IMR-90 (cell line): ENCODE measurements at regions not wholly inside any gene's neighbourhood (a gene's known extent, or its start where the extent isn't known, plus 50 kb on each side); places are given as distances from the start of the nearest gene placed in this dataset.
A peak's percentile ranks its signal among the peaks of the same experiment; 100 is the strongest.

Experiments used
- ATAC-seq: fragments of 200-7000 bp; cut with Tn5 transposase; 2 replicates; pipeline ENCODE4 v1.9.1; 2020; ENCODE audit warnings: low read depth, mild to moderate bottlenecking, moderate library complexity
- BruUV-seq: library from RNA; stranded (reverse); fragments of 400-500 nt; replicated peaks from 2 replicates; lab custom pipeline; 2021; lab: Mats Ljungman, UMichigan
- CTCF ChIA-PET: fragments of 300-600 bp; formaldehyde crosslinking; extraction: SDS; loops from one replicate; lab custom pipeline; 2021; ENCODE audit warnings: antibody characterized with exemption; lab: Yijun Ruan, JAX
- POLR2A ChIA-PET: fragments of 300-600 bp; sonication (Branson Sonifier 250); formaldehyde crosslinking; loops from one replicate; lab custom pipeline; 2022; ENCODE audit warnings: antibody characterized with exemption; ENCODE audit not compliant: unreplicated experiment; lab: Charles Lee
- DNase-seq: peaks from one replicate; pipeline ENCODE4 v3.0.0; 2013
- H2AFZ ChIP-seq: replicated peaks from 2 replicates; pipeline ENCODE3; 2013; ENCODE audit warnings: low read length, mild to moderate bottlenecking; ENCODE audit not compliant: poor library complexity
- H2AK5ac ChIP-seq: 2 replicates; pipeline ENCODE4 v1.6.1; 2013; ENCODE audit warnings: low read depth, low read length, inconsistent platforms
- H2AK9ac ChIP-seq: replicated peaks from 2 replicates; pipeline ENCODE3; 2013; ENCODE audit warnings: mild to moderate bottlenecking, low read depth, low read length, moderate library complexity; ENCODE audit not compliant: poor library complexity
- H2BK120ac ChIP-seq: 2 replicates; pipeline ENCODE4 v1.6.1; 2013; ENCODE audit warnings: low read depth, low read length, inconsistent platforms
- H2BK15ac ChIP-seq: 3 replicates; pipeline ENCODE4 v1.6.1; 2013; ENCODE audit warnings: low read depth, low read length, inconsistent platforms
- H2BK20ac ChIP-seq: 2 replicates; pipeline ENCODE4 v1.6.1; 2013; ENCODE audit warnings: low read depth, mild to moderate bottlenecking, inconsistent platforms, low read length, moderate library complexity
- H2BK5ac ChIP-seq: 2 replicates; pipeline ENCODE4 v1.6.1; 2013; ENCODE audit warnings: mild to moderate bottlenecking, low read depth, low read length, inconsistent platforms; ENCODE audit not compliant: poor library complexity, severe bottlenecking
- H3K14ac ChIP-seq: replicated peaks from 2 replicates; pipeline ENCODE4 v1.6.1; 2013; ENCODE audit warnings: low read depth, low read length, inconsistent platforms
- H3K18ac ChIP-seq: 2 replicates; pipeline ENCODE4 v1.6.1; 2013; ENCODE audit warnings: low read depth, low read length, control low read depth
- H3K23ac ChIP-seq: 2 replicates; pipeline ENCODE4 v1.6.1; 2013; ENCODE audit warnings: low read depth, low read length, inconsistent platforms
- H3K27ac ChIP-seq: 2 replicates; pipeline ENCODE4 v1.5.1; 2013; ENCODE audit warnings: mild to moderate bottlenecking, control low read depth, low read length; ENCODE audit not compliant: insufficient read depth
- H3K27me3 ChIP-seq: 2 replicates; pipeline ENCODE4 v1.6.1; 2013; ENCODE audit warnings: low read length; ENCODE audit not compliant: control insufficient read depth, insufficient read depth
- H3K36me3 ChIP-seq: 2 replicates; pipeline ENCODE4 v1.6.1; 2013; ENCODE audit warnings: low read length, mixed read lengths; ENCODE audit not compliant: control insufficient read depth, insufficient read depth
- H3K4ac ChIP-seq: 2 replicates; pipeline ENCODE4 v1.6.1; 2013; ENCODE audit warnings: low read depth, low read length, inconsistent platforms
- H3K4me1 ChIP-seq: 2 replicates; pipeline ENCODE4 v1.6.1; 2013; ENCODE audit warnings: low read length, mixed read lengths; ENCODE audit not compliant: control insufficient read depth, insufficient read depth
- H3K4me2 ChIP-seq: 2 replicates; pipeline ENCODE4 v1.6.1; 2013; ENCODE audit warnings: low read depth, mild to moderate bottlenecking, control low read depth, low read length, moderate library complexity
- H3K4me3 ChIP-seq: 2 replicates; pipeline ENCODE4 v1.5.1; 2013; ENCODE audit warnings: low read depth, mild to moderate bottlenecking, control low read depth, low read length, moderate library complexity; ENCODE audit not compliant: insufficient read depth
- H3K56ac ChIP-seq: 2 replicates; pipeline ENCODE4 v1.6.1; 2013; ENCODE audit warnings: low read length, inconsistent platforms; ENCODE audit not compliant: insufficient read depth; ENCODE audit errors: extremely low read depth
- H3K79me1 ChIP-seq, 2 experiments: 2 replicates each; pipeline ENCODE4 v1.6.1; 2013; ENCODE audit warnings: low read length in 2 of 2, inconsistent platforms in 1 of 2, low read depth in 1 of 2
- H3K9ac ChIP-seq: 2 replicates; pipeline ENCODE4 v1.6.1; 2013; ENCODE audit warnings: low read depth, low read length, control low read depth
- H3K9me1 ChIP-seq: 2 replicates; pipeline ENCODE4 v1.6.1; 2013; ENCODE audit warnings: low read length, inconsistent platforms; ENCODE audit not compliant: insufficient read depth
- H3K9me3 ChIP-seq: 2 replicates; pipeline ENCODE4 v1.6.1; 2013; ENCODE audit warnings: low read length; ENCODE audit not compliant: control insufficient read depth, insufficient read depth
- H4K20me1 ChIP-seq: 2 replicates; pipeline ENCODE4 v1.6.1; 2013; ENCODE audit warnings: low read length, inconsistent platforms; ENCODE audit not compliant: insufficient read depth
- H4K5ac ChIP-seq: 2 replicates; pipeline ENCODE4 v1.6.1; 2013; ENCODE audit warnings: mild to moderate bottlenecking, low read depth, low read length, control low read depth
- H4K8ac ChIP-seq, 2 experiments: 2 replicates each; pipeline ENCODE4 v1.6.1; 2013; ENCODE audit warnings: low read depth in 2 of 2, low read length in 2 of 2, control low read depth in 1 of 2, inconsistent platforms in 1 of 2
- H4K91ac ChIP-seq: 2 replicates; pipeline ENCODE4 v1.6.1; 2013; ENCODE audit warnings: low read depth, low read length, inconsistent platforms; ENCODE audit not compliant: insufficient read depth
- BHLHE40 ChIP-seq: fragments of 150-350 bp; IDR thresholded peaks from 2 replicates; pipeline ENCODE4 v1.6.1; 2016; ENCODE audit warnings: mild to moderate bottlenecking, low read depth, low read length
- CEBPB ChIP-seq: IDR thresholded peaks from 2 replicates; pipeline ENCODE4 v1.6.1; 2012; ENCODE audit warnings: low read depth, low read length, improper control_type of control experiment
- CHD1 ChIP-seq: IDR thresholded peaks from 2 replicates; pipeline ENCODE4 v1.6.1; 2012; ENCODE audit warnings: low read depth, low read length, improper control_type of control experiment
- FOS ChIP-seq: fragments of 150-350 bp; IDR thresholded peaks from 2 replicates; pipeline ENCODE4 v1.6.1; 2016; ENCODE audit warnings: low read depth, low read length
- MAFK ChIP-seq: IDR thresholded peaks from 2 replicates; pipeline ENCODE4 v1.6.1; 2012; ENCODE audit warnings: low read depth, low read length, improper control_type of control experiment
- MXI1 ChIP-seq: IDR thresholded peaks from 2 replicates; pipeline ENCODE4 v1.6.1; 2012; ENCODE audit warnings: low read depth, mild to moderate bottlenecking, low read length, moderate library complexity, borderline replicate concordance
- NFE2L2 ChIP-seq: fragments of 150-350 bp; IDR thresholded peaks from 2 replicates; pipeline ENCODE4 v1.6.1; 2016; ENCODE audit warnings: low read depth, mild to moderate bottlenecking, low read length
- POLR2A ChIP-seq: IDR thresholded peaks from 2 replicates; pipeline ENCODE4 v1.6.1; 2012; ENCODE audit warnings: mild to moderate bottlenecking, low read depth, low read length
- RAD21 ChIP-seq: IDR thresholded peaks from 2 replicates; pipeline ENCODE4 v1.6.1; 2012; ENCODE audit warnings: low read length, improper control_type of control experiment
- RCOR1 ChIP-seq: IDR thresholded peaks from 2 replicates; pipeline ENCODE4 v1.6.1; 2012; ENCODE audit warnings: mild to moderate bottlenecking, low read length, improper control_type of control experiment; ENCODE audit not compliant: insufficient replicate concordance
- SMC3 ChIP-seq: fragments of 150-350 bp; IDR thresholded peaks from 2 replicates; pipeline ENCODE4 v1.6.1; 2016; ENCODE audit warnings: low read depth, mild to moderate bottlenecking, antibody characterized with exemption, low read length, moderate library complexity
- WGBS, 2 experiments: methylation state at CpG; one replicate each; pipeline versions ENCODE4 v1.1.5 to v1.1.7; 2013; ENCODE audit warnings: missing lambda C conversion rate in 2 of 2; ENCODE audit not compliant: insufficient read length in 1 of 2; ENCODE audit errors: extremely low coverage in 2 of 2; 5-methylcytosine and 5-hydroxymethylcytosine counted together
- dilution Hi-C: fragments of 300-500 bp; cut with HindIII; formaldehyde crosslinking; loops from one replicate; pipeline ENCODE4 v1.14.3; 2018; ENCODE audit warnings: low sequenced_read_pairs; ENCODE audit not compliant: unreplicated experiment
- in situ Hi-C: fragments of 300-500 bp; cut with MboI; formaldehyde crosslinking; loops from 3 replicates; pipeline ENCODE4 v1.14.3; 2019; ENCODE audit warnings: low sequenced_read_pairs, inconsistent platforms, mixed read lengths
- intact Hi-C: fragments of 100-400 bp; cut with micrococcal nuclease; formaldehyde crosslinking; loops from 2 replicates; pipeline ENCODE4 v1.10.0; 2022
- TF ChIP-seq, protein P1 (sequence below): fragments of 150-350 bp; IDR thresholded peaks from 2 replicates; pipeline ENCODE4 v1.6.1; 2017; ENCODE audit warnings: mild to moderate bottlenecking, antibody characterized with exemption, low read length, low read depth
- TF ChIP-seq, protein P2 (sequence below): conservative IDR thresholded peaks from 2 replicates; pipeline ENCODE4 v1.5.1; 2012; ENCODE audit warnings: mild to moderate bottlenecking, low read depth, low read length, improper control_type of control experiment
- TF ChIP-seq, protein P3 (sequence below): fragments of 150-350 bp; IDR thresholded peaks from 2 replicates; pipeline ENCODE4 v1.6.1; 2016; ENCODE audit warnings: low read depth, mild to moderate bottlenecking, low read length, moderate library complexity, borderline replicate concordance

DNA sequence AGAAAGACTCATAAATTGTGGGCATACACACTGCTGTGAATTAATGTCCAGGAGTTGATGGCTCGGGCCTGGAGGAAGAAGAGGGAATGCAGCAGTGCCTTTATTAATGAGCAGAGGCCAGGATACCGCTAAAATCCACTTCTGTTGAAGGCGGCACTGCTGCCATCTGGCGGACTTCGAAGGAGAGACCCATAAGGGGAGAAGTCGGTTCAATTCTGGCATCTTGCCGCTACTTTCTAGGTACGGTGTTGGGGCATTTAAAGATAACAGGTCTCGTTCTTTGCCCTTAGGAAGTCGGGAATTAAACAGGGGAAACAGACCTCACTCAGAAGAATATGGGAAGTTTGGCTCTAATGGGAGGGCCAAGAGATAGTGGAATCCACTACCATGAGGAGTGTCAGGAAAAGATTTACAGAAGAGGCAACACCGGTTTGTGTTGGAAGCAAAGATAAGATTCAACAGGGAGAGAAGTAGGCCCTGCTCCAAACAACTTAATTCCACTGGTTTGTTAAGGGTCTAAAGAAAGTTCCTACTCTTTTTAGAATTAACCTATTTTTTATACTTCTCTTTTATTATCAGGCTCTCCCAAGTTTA lies 133.6 kb upstream of the GIMD1 start:
- Histone ChIP-seq H4K91ac (no peak overlapping the region), H3K27me3 (peaks cover 3% of the 10 kb centered on the region; the same call in 1 of the 2 replicates), H3K4me2 (no peak overlapping the region), H2AK9ac (no peak overlapping the region), H3K4me3 (no peak overlapping the region), H3K79me1 (no peaks in the 10 kb centered on the region), H3K23ac (no peak overlapping the region), H3K56ac (no peak overlapping the region), H3K9me3 (no peaks in the 10 kb centered on the region), H2BK120ac (no peak overlapping the region), H3K4ac (no peak overlapping the region), H2BK20ac (no peak overlapping the region), H3K9ac (no peak overlapping the region), H4K5ac (no peak overlapping the region), H3K36me3 (no peaks in the 10 kb centered on the region), H3K18ac (no peak overlapping the region), H2AFZ (no peak overlapping the region), H2AK5ac (no peak overlapping the region), H2BK15ac (no peak overlapping the region), H4K8ac (no peak overlapping the region), H2BK5ac (no peak overlapping the region), H3K9me1 (no peaks in the 10 kb centered on the region), H3K27ac (no peak overlapping the region), H3K14ac (no peak overlapping the region), H3K4me1 (no peaks in the 10 kb centered on the region), H4K20me1 (no peaks in the 10 kb centered on the region)
- in situ Hi-C loops = loop anchor here (5.0 kb wide), 1 partner anchor 130 kb away; no protein-coding TSS in a partner anchor
- peak; percentile 55 for DNase-seq
- peak; percentile 92 for ATAC-seq
- BruUV-seq = no TSS peak
- TF ChIP-seq, protein P1, sequence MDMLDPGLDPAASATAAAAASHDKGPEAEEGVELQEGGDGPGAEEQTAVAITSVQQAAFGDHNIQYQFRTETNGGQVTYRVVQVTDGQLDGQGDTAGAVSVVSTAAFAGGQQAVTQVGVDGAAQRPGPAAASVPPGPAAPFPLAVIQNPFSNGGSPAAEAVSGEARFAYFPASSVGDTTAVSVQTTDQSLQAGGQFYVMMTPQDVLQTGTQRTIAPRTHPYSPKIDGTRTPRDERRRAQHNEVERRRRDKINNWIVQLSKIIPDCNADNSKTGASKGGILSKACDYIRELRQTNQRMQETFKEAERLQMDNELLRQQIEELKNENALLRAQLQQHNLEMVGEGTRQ = no peak
- no peak for TF ChIP-seq RCOR1
- no peak for TF ChIP-seq CEBPB
- TF ChIP-seq BHLHE40 = no peak
- TF ChIP-seq, protein P2, sequence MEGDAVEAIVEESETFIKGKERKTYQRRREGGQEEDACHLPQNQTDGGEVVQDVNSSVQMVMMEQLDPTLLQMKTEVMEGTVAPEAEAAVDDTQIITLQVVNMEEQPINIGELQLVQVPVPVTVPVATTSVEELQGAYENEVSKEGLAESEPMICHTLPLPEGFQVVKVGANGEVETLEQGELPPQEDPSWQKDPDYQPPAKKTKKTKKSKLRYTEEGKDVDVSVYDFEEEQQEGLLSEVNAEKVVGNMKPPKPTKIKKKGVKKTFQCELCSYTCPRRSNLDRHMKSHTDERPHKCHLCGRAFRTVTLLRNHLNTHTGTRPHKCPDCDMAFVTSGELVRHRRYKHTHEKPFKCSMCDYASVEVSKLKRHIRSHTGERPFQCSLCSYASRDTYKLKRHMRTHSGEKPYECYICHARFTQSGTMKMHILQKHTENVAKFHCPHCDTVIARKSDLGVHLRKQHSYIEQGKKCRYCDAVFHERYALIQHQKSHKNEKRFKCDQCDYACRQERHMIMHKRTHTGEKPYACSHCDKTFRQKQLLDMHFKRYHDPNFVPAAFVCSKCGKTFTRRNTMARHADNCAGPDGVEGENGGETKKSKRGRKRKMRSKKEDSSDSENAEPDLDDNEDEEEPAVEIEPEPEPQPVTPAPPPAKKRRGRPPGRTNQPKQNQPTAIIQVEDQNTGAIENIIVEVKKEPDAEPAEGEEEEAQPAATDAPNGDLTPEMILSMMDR = peak; percentile 78
- no peak for TF ChIP-seq FOS
- TF ChIP-seq, protein P3, sequence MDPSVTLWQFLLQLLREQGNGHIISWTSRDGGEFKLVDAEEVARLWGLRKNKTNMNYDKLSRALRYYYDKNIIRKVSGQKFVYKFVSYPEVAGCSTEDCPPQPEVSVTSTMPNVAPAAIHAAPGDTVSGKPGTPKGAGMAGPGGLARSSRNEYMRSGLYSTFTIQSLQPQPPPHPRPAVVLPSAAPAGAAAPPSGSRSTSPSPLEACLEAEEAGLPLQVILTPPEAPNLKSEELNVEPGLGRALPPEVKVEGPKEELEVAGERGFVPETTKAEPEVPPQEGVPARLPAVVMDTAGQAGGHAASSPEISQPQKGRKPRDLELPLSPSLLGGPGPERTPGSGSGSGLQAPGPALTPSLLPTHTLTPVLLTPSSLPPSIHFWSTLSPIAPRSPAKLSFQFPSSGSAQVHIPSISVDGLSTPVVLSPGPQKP = no peak
- TF ChIP-seq MAFK = no peak
- TF ChIP-seq SMC3 = peak; percentile 82
- TF ChIP-seq RAD21 = peak; percentile 75
- TF ChIP-seq MXI1 = no peak
- TF ChIP-seq POLR2A = no peak
- no peak for TF ChIP-seq NFE2L2
- TF ChIP-seq CHD1 = no peak
- WGBS, 2 experiments = 0% methylated on average over 8 of the region's 11 CpGs; no CpG with 5 or more reads in 1 of the 2 experiments
- dilution Hi-C loops = no loop called here
- CTCF ChIA-PET = no interaction called here
- POLR2A ChIA-PET = no interaction called here
- intact Hi-C loops = loop anchor here (1.0 kb wide), 3 partner anchors 133 to 236 kb away; no protein-coding TSS in a partner anchor
